ENCODE measurements at regions not wholly inside any gene's neighbourhood (a gene's known extent, or its start where the extent isn't known, plus 50 kb on each side); places are given as distances from the start of the nearest gene placed in this dataset.
"Not testable (repeated sequence)": the region's sequence is repeated elsewhere in the genome, so short reads cannot be mapped to it uniquely, and the experiment has no call there.

DNA sequence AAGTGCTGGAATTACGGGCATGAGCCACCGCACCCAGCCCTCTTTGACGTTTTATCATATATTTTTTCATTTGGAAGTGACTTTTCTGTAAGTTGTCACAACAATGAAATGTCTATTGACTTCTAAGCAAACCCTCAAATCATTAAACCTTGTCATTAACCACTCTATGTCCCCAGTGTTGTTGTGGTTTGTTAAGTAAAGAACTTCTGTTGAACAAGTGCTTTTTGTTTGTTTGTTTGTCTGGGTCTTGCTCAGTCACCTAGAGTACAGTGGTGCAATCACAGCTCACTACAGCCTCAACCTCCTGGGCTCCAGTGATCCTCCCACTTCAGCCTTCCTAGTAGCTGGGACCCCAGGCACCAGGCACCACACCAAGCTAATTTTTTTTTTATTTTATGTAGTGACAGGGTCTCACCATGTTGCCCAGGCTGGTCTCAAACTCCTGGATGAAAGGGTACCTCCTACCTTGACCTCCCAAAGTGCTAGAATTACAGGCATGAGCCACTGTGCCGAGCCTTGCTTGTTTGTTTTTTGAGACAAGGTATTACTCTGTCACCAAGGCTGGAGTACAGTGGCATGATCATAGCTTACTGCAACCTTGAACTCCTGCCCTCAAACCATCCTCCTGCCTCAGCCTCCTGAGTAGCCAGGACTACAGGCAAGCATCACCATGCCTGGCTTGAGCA lies 57.6 kb upstream of the LOC128125822 start:
- Histone ChIP-seq H3K4me3 (ENCODE audit: low read depth, low read length) (no peak overlapping the region), H3K36me3 (no peaks in the 10 kb centered on the region), H3K27ac (no peak overlapping the region), H3K27me3 (ENCODE audit: insufficient read depth, low read depth, severe bottlenecking) (no peaks in the 10 kb centered on the region), H3K9me3 (ENCODE audit: severe bottlenecking) (no peaks in the 10 kb centered on the region)
- TF ChIP-seq, protein P1, sequence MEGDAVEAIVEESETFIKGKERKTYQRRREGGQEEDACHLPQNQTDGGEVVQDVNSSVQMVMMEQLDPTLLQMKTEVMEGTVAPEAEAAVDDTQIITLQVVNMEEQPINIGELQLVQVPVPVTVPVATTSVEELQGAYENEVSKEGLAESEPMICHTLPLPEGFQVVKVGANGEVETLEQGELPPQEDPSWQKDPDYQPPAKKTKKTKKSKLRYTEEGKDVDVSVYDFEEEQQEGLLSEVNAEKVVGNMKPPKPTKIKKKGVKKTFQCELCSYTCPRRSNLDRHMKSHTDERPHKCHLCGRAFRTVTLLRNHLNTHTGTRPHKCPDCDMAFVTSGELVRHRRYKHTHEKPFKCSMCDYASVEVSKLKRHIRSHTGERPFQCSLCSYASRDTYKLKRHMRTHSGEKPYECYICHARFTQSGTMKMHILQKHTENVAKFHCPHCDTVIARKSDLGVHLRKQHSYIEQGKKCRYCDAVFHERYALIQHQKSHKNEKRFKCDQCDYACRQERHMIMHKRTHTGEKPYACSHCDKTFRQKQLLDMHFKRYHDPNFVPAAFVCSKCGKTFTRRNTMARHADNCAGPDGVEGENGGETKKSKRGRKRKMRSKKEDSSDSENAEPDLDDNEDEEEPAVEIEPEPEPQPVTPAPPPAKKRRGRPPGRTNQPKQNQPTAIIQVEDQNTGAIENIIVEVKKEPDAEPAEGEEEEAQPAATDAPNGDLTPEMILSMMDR (IDR thresholded peaks at IDR 0.05; ENCODE audit: low read depth, low read length) = no peak
- no peak for DNase-seq

DNA sequence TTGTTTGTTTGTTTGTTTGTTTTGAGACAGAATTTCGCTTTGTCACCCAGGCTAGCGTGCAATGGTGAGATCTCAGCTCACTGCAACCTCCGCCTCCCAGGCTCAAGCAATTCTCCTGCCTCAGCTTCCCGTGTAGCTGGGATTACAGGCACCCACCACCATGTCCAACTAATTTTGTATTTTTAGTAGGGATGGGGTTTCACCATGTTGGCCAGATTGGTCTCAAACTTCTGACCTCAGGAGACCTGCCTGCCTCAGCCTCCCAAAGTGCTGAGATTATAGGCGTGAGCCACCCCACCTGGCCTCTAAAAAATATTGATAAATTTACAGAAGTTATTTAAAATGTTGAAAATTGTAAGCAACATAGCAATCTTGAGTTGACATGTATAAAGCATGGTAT lies 57.1 kb upstream of the LOC128125822 start:
- H3K27me3 ChIP-seq (ENCODE audit: insufficient read depth, low read depth, severe bottlenecking); H3K9me3 ChIP-seq (ENCODE audit: severe bottlenecking); H3K27ac ChIP-seq; H3K4me3 ChIP-seq (ENCODE audit: low read depth, low read length); DNase-seq; H3K36me3 ChIP-seq: not testable (repeated sequence)

DNA sequence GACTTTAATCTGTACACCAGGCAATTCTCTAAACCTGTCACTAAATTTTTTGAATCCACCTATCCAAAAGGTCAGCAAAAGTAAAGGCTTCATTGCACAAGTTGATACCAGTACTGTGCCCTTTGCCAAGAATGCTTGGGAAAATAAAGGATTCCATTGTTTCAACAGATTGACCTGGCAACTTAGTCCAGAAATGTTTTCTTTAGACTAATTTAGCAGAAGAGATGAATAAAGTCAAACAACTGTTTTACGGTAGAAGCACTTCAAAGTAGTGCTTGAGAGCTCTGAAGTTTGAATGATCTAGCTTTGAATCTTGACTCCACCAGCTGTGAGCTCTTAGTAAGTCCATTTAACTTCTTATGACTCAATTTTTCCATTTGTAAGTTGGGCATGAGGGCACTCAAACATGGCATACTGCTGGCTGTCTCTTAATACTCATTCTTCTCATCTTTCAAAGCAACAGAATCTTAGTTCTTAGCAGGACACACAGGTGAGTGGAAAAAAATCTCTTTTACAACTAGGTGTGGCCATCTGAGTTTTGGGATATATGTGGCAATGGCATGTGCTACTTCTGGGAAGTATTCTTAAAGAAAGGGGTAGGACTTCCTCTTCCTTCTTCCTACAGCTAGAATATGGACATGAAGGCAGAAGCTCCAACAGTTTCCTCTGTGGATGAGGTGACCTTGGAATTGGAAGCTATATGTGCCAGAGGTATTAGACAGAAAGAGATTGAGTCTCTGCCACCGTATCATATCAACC lies 55.9 kb upstream of the LOC128125822 start:
- no peak overlapping the region for H3K27ac ChIP-seq
- TF ChIP-seq, protein P1 (IDR thresholded peaks at IDR 0.05; ENCODE audit: low read depth, low read length) = no peak
- H3K4me3 ChIP-seq (ENCODE audit: low read depth, low read length) = no peak overlapping the region
- DNase-seq = no peak
- no peaks in the 10 kb centered on the region for H3K9me3 ChIP-seq (ENCODE audit: severe bottlenecking)
- H3K27me3 ChIP-seq (ENCODE audit: insufficient read depth, low read depth, severe bottlenecking) = no peaks in the 10 kb centered on the region
- no peaks in the 10 kb centered on the region for H3K36me3 ChIP-seq

DNA sequence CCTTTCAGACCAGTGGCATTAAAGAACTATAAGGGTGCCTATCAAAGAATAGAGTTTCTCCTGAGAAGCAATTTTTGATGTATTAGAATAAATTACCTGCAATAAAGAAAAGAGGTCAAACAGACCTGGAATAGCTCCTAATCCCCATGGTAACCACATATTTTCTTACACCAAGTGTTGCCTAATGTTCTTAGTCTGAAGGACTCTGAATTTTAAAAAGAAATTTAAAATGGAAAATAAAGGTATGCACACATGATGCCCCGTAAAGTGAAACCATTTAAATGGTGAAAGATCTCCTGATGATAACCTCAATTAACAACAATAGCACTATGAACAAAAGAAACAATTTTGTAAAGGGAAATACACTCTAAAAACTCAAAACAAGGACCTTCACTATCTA lies 55.1 kb upstream of the LOC128125822 start:
- Histone ChIP-seq H3K36me3 (no peaks in the 10 kb centered on the region), H3K9me3 (ENCODE audit: severe bottlenecking) (no peaks in the 10 kb centered on the region), H3K27me3 (ENCODE audit: insufficient read depth, low read depth, severe bottlenecking) (no peaks in the 10 kb centered on the region), H3K27ac (no peak overlapping the region), H3K4me3 (ENCODE audit: low read depth, low read length) (no peak overlapping the region)
- no peak for DNase-seq
- TF ChIP-seq, protein P1 (IDR thresholded peaks at IDR 0.05; ENCODE audit: low read depth, low read length) = no peak

DNA sequence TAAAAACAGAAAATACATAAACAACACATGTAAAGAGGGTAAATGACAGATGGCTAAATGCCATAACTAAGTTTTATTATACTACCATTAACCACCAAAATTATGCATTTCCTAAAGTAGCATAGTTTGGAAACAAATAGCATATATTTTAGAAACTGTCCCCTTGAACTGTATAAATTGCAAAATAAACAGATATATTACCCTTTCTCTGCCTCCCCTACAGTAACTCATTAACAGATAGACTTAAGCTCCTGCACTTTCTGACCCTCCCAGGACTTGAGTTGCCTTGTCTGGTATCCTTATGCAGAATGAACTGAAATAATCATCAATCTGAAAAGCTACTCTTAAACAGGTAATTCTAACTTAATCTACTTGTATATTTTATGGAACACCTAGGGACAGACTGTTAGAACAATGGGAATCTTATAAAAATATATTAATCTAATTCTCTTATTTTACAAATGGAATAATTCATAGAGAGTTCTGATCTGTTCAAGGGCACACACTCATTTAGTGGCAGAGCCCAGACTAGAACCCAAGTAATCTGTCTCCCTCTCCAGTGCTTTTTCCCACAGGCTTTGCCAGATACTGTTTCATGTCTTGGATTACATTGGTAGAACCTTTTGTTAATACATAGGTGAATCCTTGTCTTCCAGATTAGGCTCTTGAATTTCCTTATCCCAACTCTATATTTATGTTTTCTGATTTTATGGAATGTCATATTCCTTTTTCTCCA lies 50.6 kb upstream of the LOC128125822 start:
- TF ChIP-seq, protein P1 (IDR thresholded peaks at IDR 0.05; ENCODE audit: low read depth, low read length) = no peak
- Histone ChIP-seq H3K9me3 (ENCODE audit: severe bottlenecking) (no peaks in the 10 kb centered on the region), H3K36me3 (no peaks in the 10 kb centered on the region), H3K27me3 (ENCODE audit: insufficient read depth, low read depth, severe bottlenecking) (no peaks in the 10 kb centered on the region), H3K4me3 (ENCODE audit: low read depth, low read length) (no peak overlapping the region), H3K27ac (no peak overlapping the region)
- no peak for DNase-seq

Measured in WERI-Rb-1 (cell line).